Endothelial cell of umbilical vein (primary cell): ENCODE measurements at regions not wholly inside any gene's neighbourhood (a gene's known extent, or its start where the extent isn't known, plus 50 kb on each side); places are given as distances from the start of the nearest gene placed in this dataset.

Source experiments
- CTCF ChIP-seq, 2 donors: IDR thresholded peaks; 1 replicate in 1 of 2; 2 replicates in 1 of 2; pipeline ENCODE4 v1.5.1; 2011; ENCODE audit warnings: low read length in 2 of 2, mild to moderate bottlenecking in 2 of 2, moderate library complexity in 2 of 2, control low read depth in 1 of 2, inconsistent platforms in 1 of 2, low read depth in 1 of 2; ENCODE audit not compliant: insufficient read depth in 1 of 2; ENCODE audit errors: extremely low read depth in 1 of 2
- EZH2 ChIP-seq: IDR thresholded peaks from 2 replicates; pipeline ENCODE4 v1.6.1; 2012; ENCODE audit warnings: borderline replicate concordance, low read depth, mild to moderate bottlenecking, moderate library complexity, low read length, inconsistent platforms; ENCODE audit not compliant: severe bottlenecking
- FOS ChIP-seq: IDR thresholded peaks from 2 replicates; pipeline ENCODE4 v1.6.1; 2011; ENCODE audit warnings: mild to moderate bottlenecking, low read length, moderate library complexity, borderline replicate concordance; ENCODE audit not compliant: insufficient read depth
- POLR2A ChIP-seq: IDR thresholded peaks from 2 replicates; pipeline ENCODE4 v1.6.1; 2012; ENCODE audit warnings: low read depth, mild to moderate bottlenecking, control low read depth, low read length
- POLR2AphosphoS5 ChIP-seq: IDR thresholded peaks from 2 replicates; pipeline ENCODE4 v1.6.1; 2012; ENCODE audit warnings: low read depth, mild to moderate bottlenecking, control low read depth, low read length, moderate library complexity; ENCODE audit not compliant: insufficient read depth
- TF ChIP-seq, protein P1 (sequence below): IDR thresholded peaks from 2 replicates; pipeline ENCODE4 v1.6.1; 2011; ENCODE audit not compliant: insufficient read depth, insufficient read length

DNA sequence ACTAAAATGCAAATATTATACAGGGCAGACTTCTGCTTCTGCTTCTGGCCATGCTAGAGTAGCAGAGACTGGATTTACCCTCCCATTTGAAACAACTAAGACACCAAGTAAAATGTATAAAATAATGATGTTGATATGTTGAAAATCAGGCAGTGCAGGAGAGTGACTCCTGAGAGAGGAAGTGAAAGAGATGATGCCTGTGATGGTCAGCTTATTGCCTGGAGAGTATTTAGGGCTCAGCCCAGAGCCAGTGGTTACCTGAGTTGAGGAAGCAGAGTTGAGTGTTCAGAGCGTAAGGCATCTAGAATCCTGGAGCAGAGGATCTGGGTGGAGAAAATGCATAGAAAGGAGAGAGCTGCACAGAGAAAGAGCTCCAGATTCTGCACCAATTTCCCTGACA lies 131.8 kb upstream of the C14orf180 start:
- TF ChIP-seq CTCF (IDR thresholded peaks at IDR 0.05; ENCODE audit: extremely low read depth in 1 of 2, insufficient read depth in 1 of 2, low read depth in 1 of 2, low read length in 2 of 2) (no peak), EZH2 (no peak), POLR2A (no peak), POLR2AphosphoS5 (no peak), FOS (no peak)
- TF ChIP-seq, protein P1, sequence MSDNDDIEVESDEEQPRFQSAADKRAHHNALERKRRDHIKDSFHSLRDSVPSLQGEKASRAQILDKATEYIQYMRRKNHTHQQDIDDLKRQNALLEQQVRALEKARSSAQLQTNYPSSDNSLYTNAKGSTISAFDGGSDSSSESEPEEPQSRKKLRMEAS, result no peak
